HT1080 (cell line): ENCODE measurements at regions not wholly inside any gene's neighbourhood (a gene's known extent, or its start where the extent isn't known, plus 50 kb on each side); places are given as distances from the start of the nearest gene placed in this dataset.
"Not testable (repeated sequence)": the region's sequence is repeated elsewhere in the genome, so short reads cannot be mapped to it uniquely, and the experiment has no call there.

Source experiments
- DNase-seq: peaks from one replicate; pipeline ENCODE4 v3.0.0-alpha.2; 2015; ENCODE audit warnings: low read depth

DNA sequence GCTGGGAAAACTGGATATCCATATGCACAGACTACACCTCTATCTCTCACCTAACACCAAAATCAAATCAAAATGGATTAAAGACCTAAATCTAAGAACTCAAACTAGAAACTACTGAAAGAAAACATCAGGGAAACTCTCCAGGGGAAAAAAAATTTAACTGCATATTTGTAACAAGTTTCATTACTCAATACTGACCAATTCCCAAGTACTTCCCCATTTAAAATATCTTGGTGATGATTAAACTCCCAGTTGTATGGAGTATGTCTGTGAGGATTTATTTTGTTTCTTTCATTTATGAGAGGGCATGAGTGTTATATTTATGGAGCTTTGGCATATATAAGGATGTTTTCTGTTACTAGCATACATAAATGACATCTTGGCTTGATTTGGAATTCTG, 112.3 kb upstream of the IL15 start:
- no peak for DNase-seq

DNA sequence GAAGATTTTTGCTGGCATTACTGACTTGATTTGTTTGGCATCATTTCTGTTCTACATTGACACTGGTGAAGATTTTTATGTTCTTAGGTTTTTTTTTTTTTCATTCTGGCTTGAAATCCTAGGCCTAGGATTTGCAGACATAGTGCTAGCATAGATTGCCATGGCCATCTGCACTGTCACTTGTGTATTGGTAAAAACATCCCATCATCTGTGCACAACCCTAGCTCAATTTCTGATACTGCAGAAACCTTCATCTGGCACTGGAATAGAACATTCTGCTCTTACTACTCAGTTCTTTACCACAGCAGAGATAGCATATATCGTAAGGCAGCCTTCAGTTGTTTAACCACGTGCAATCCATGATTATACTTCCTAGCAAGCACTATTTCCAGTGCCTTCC, 111.5 kb upstream of the IL15 start:
- DNase-seq = no peak

GRCh38 chr4:141530627-141531026, 105.8 kb upstream of the IL15 start:
- no peak for DNase-seq

DNA sequence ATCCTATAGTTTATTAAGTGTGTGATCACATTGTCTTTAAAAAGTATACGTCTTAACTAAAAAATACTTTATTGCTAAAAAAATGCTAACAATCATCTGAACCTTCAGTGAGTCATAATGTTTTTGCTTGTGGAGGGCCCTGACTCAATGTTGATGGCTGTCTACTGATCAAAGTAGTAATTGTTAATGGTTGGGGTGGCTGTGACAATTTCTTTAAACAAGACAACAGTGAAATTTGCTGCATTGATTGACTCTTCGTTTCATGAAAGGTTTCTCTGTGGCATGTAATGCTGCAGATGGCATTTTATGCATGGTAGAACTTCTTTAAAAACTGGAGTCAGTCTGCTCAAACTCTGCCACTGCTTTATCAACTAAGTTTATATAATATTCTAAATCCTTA, 101.4 kb upstream of the IL15 start:
- DNase-seq = no peak

DNA sequence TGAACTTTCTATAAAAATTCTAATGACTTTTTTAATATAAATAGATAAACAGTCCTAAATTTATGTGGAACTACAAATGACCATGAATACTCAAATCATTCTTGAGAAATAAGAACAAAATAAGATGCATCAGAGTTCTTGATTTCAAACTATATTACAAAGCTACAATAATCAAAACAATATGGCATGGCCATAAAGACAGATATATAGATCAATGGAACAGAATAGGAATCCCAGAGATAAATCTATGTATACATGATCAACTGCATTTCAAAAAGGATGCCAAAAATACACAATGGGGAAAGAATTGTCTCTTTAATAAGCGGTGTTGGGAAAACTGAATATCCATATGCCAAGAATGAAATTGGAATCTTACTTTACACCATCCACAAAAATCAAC, 98.4 kb upstream of the IL15 start:
- DNase-seq = no peak

DNA sequence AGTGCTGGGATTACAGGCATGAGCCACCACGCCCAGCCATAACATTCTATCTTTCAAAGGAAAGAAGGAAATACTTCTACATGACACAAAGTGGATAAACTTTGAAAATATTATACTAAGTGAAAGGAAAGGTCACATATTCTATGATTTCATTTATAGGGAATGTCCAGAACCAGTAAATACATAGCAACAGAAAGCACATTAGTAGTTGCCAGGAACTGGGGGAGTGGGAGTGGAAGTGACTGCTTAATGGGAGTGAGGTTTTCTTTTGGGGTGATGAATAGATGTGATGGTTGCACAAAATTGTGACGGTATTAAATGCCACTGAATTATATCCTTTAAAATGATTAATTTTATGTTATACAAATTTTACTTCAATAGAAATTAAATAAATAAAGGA, 95.7 kb upstream of the IL15 start:
- DNase-seq = peak; percentile 22

GRCh38 chr4:141541851-141542250, 94.5 kb upstream of the IL15 start:
- no peak for DNase-seq

DNA sequence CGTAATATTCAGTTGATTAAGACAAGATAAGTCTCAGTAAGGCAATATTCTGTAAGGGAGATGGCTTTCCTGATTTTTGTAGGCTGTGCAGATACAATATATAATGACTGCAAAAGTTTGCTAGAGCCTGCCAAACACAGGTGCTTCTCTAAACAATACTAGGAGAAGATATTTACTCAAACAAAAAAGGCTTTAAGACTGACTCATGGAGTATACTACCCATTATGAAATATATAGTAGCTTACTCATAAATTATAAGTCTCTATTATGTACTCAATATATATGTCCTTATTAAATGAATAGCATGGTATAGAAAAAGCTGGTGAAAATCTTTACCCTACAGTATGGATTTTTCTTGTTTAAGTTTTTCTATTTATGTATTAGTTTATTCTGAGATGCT, 93.2 kb upstream of the IL15 start:
- no peak for DNase-seq

DNA sequence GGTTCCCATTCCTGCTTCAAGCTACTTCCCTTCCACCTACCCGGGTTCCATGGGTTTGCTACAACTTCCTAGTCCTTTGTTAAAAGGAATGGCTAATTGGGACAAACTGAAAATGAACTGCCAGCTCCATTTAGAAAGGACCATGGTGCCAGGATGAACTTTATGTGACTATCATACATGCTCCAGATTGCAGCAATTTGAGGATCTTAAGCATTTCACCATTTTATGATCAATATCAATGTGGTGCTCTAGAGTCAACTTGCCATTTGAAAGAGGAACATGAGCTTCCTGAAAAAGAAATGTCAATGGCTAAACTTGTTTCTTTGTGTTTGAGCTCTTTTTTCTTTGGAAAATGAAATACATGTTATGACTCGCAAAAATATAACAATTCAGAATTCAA, 92.7 kb upstream of the IL15 start:
- DNase-seq = no peak

DNA sequence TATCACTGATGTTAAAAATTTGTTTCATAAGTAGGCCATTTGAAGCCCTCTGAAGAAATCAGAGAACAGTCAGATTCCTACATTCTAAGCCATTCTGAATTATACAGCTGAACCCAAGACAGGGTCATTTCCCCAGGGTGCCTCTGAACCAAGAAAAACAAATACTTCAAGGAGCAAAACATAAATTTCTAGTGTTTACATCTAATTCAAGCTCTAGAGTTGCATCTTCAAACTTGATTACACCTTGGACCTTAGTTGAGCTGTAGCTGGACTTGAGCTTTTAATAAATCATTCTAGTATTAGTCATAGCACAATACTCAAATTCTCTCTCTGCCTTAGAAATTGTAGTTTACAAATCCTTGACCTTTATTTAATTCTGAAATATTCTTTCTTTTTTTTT, 87.6 kb upstream of the IL15 start:
- no peak for DNase-seq

DNA sequence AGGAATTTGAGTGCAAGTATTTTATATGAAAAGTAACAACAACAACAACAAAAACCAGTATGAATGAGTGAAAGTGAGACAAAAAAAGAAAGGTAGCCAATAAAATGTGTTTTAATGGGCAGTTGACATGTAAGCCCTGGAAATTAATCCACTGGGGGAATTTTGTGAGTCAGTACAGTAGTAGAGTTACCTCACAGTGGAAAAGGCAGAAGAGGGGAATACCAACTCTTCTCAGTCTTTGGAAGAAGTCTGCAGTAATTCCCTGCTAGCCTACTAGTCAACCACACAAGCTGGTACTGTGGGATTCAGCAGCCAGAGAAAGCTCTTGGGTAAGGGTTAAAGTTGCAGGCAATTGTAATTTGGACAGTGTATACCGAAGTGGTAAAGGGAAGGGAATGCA, 76.3 kb upstream of the IL15 start:
- no peak for DNase-seq

GRCh38 chr4:141562649-141563048, 73.7 kb upstream of the IL15 start:
- no peak for DNase-seq

DNA sequence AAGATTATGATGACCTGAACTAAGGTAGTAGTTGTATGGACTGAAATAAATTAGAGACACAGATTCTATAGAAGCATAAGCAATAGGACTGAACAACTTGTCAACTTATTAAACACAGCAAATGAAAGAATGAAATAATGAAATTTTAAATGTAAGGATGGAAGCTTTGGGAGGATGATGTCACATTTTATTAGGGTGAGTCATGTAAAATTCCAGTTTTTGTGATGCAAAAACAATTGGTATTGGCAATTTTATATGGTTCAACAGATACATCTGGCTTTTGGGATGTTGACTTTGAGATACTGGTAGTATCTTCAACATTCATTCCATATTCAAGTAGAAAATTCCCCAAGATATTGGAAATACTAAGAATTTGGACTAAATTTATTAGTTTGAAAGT, 72.7 kb upstream of the IL15 start:
- DNase-seq = no peak

DNA sequence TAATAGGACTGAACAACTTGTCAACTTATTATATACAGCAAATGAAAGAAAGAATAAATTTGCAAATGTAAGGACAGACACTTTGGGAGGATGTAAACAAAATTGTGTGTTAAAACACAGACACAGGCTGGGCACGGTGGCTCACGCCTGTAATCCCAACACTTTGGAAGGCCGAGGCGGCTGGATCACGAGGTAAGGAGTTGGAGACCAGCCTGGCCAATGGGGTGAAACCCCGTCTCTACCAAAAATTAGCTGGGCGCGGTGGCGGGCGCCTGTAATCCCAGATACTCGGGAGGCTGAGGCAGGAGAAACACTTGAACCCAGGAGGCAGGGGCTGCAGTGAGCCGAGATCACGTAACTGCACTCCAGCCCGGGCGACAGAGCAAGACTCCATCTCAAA, 71.4 kb upstream of the IL15 start:
- DNase-seq = not testable (repeated sequence)

DNA sequence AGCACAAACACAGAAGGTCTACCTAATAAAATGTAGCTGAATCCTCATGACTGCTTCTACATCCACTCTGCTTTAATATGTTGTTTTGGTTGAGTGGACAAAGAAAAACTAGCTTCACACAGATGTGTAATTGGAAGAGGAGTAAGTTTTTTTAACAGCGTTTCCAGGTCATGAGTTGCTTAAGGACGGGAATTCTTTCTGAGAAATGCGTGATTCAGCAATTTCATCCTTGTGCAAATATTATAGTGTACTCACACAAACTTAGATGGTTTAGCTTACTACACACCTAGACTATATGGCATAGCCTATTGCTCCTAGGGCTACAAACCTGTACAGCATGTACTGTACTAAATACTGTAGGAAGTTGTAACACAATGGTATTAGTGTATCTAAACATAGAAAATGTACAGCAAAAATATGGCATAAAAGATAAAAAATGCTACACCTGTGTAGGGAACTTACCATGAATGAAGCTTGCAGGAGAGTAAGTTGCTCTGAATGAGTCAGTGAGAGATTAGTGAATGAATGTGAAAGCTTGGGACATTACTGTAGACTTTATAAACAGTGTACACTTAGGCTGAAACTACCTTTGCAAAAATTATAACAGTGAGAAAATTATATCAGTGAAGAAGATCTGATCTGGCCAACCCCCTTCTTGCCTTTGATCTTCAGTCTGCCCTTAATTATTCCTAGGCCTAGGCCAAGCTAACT, 70.8 kb upstream of the IL15 start:
- DNase-seq = no peak

DNA sequence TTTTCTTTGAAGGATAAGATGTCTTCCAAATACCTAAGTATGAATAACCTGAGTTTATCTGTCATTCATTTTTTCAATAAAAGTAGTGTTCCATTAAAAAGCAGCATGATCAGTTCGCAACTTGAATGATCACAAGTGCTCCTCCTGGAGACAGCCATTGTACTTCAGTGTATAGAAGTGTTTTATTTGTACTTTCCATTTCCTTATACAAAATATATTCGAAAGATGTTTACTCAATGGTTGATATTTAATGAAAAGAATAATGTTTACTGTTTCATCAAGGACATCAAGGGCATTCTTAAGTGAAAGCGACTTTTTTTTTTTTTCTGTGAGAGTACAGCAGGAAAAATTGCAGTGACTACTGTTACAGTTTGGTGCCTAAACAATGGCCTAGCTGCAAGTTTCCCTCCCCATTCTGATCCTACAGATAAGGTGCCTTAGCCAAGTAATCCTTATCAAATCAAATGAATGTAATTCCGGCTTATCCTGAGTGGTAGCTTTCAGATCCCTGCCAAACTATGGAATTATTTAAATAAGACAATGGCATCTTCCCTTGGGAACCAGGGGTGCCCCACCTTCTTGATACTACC, 69.0 kb upstream of the IL15 start:
- no peak for DNase-seq

DNA sequence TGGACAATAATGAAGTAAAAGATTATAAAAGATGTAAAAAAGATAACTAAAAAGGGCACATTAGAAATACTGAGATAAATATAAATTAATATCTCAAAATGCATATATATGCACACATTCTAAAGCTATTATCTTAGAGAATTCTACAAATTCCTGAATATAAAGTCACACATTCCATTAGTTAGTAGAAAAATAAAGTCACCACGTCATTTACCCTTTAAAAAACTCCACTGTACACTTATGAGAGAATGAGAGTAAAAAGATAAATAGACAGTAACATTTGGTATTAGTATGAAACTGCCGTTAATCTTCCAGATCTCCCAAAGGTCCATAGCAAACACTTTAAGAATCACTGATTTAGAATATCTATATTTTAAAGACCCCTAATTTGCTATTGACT, 67.2 kb upstream of the IL15 start:
- DNase-seq = peak; percentile 11

DNA sequence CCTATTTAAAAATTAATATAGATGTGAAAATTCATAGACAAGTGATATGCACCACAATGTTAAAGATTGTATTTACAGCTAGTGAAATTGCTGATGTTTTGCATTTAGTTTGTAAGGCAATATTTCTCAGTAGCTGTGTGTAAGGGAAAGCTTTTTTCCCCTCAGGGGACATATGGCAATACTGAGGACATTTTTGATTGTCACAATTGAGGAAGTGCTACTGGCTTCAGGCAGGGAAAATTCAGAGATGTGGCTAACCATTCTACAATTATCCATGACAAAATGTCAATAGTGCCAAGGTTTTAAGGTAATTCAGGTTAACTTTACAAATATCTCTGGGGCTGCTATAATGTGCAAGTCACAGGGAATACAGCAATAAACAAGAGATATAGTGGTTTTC, 66.1 kb upstream of the IL15 start:
- no peak for DNase-seq

- DNase-seq = no peak
Observed at GRCh38 chr4:141571362-141571761, 65.0 kb upstream of the IL15 start.

- DNase-seq = no peak
Observed at GRCh38 chr4:141571793-141572192, 64.6 kb upstream of the IL15 start.

DNA sequence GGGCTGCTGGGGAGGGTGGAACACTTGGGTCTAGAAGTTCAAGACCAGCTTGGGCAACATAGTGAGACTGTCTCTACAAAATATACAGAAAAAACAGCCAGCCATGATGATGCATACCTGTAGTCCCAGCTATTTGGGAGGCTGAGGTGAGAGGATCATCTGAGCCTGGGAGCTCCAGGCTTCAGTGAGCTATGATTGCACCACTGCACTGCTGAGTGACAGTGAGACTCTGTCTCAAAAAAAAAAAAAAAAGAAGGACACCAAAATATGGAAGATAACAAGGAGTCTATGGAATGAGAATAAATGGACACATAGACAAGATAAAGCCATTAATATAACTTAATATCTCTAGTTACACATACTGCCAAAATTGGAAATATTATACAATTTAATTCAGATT, 62.7 kb upstream of the IL15 start:
- DNase-seq = no peak

GRCh38 chr4:141575884-141576283, 60.5 kb upstream of the IL15 start:
- no peak for DNase-seq

- no peak for DNase-seq
Observed at GRCh38 chr4:141576585-141577110, 59.7 kb upstream of the IL15 start.
